ENCODE measurements at regions not wholly inside any gene's neighbourhood (a gene's known extent, or its start where the extent isn't known, plus 50 kb on each side); places are given as distances from the start of the nearest gene placed in this dataset.

- TF ChIP-seq TRIM28 (IDR thresholded peaks at IDR 0.05; ENCODE audit: borderline replicate concordance, low read length) (peak; percentile 80), ZBTB44 (tag by site-specific recombination; IDR thresholded peaks at IDR 0.05) (no peak), ZNF324 (tag by site-specific recombination; IDR thresholded peaks at IDR 0.05) (no peak), ZNF138 (tag by site-specific recombination; IDR thresholded peaks at IDR 0.05; ENCODE audit: borderline replicate concordance) (no peak), TCF7L2 (IDR thresholded peaks at IDR 0.05; ENCODE audit: borderline replicate concordance, low read depth, low read length) (peak; percentile 46; the same call in 1 of the 2 replicates), SALL2 (tag by site-specific recombination; IDR thresholded peaks at IDR 0.05; ENCODE audit: borderline replicate concordance) (no peak)
- Histone ChIP-seq H3K9me3 (ENCODE audit: control insufficient read depth, insufficient read depth, low read depth, low read length) (no peaks in the 10 kb centered on the region), H3K4me3 (ENCODE audit: low read depth, low read length) (no peak overlapping the region), H3K36me3 (ENCODE audit: control insufficient read depth in 2 of 2, insufficient read depth in 1 of 2, low read length in 2 of 2) (no peaks in the 10 kb centered on the region), H3K4me1 (ENCODE audit: control insufficient read depth, insufficient read depth, low read length) (peaks cover 2% of the 10 kb centered on the region; the same call in 1 of the 2 replicates), H3K27ac (ENCODE audit: extremely low read depth, low read depth, low read length) (no peak overlapping the region)
- ChIA-PET POLR2A (no interaction called here), CTCF (interaction anchor here (0.6 to 0.7 kb wide), 2 partner anchors 134 to 226 kb away, joined by 3 read pairs; no protein-coding TSS in a partner anchor)
Measured at GRCh38 chr10:24128066-24128730, 80.7 kb upstream of the KIAA1217 start.

GRCh38 chr10:24132741-24133140 lies 76.2 kb upstream of the KIAA1217 start:
- TF ChIP-seq ZNF248 (tag by site-specific recombination; IDR thresholded peaks at IDR 0.05) (no peak), KLF16 (tag by site-specific recombination; IDR thresholded peaks at IDR 0.05) (no peak), ZNF394 (tag by site-specific recombination; IDR thresholded peaks at IDR 0.05; ENCODE audit: borderline replicate concordance) (no peak), ZBTB26 (tag by site-specific recombination; optimal IDR thresholded peaks at IDR 0.05) (no peak), ZNF529 (tag by site-specific recombination; IDR thresholded peaks at IDR 0.05; ENCODE audit: insufficient replicate concordance) (no peak)
- peaks cover 2% of the 10 kb centered on the region; the same call in 1 of the 2 replicates for H3K4me1 ChIP-seq (ENCODE audit: control insufficient read depth, insufficient read depth, low read length)
- no peaks in the 10 kb centered on the region for H3K36me3 ChIP-seq (ENCODE audit: control insufficient read depth in 2 of 2, insufficient read depth in 1 of 2, low read length in 2 of 2)
- H3K4me3 ChIP-seq (ENCODE audit: low read depth, low read length) = no peak overlapping the region
- ChIA-PET POLR2A (no interaction called here), CTCF (interaction anchor here (1.3 kb wide), 1 partner anchor 138 kb away, joined by 6 read pairs; no protein-coding TSS in a partner anchor)
- no peak overlapping the region for H3K27ac ChIP-seq (ENCODE audit: extremely low read depth, low read depth, low read length)
- H3K9me3 ChIP-seq (ENCODE audit: control insufficient read depth, insufficient read depth, low read depth, low read length) = no peaks in the 10 kb centered on the region

GRCh38 chr10:24133835-24134234 lies 75.1 kb upstream of the KIAA1217 start:
- TF ChIP-seq ZNF837 (tag by site-specific recombination; IDR thresholded peaks at IDR 0.05) (no peak), ZNF561 (tag by site-specific recombination; IDR thresholded peaks at IDR 0.05; ENCODE audit: borderline replicate concordance) (no peak), ZNF660 (tag by site-specific recombination; IDR thresholded peaks at IDR 0.05) (no peak), ZNF518A (tag by site-specific recombination; conservative IDR thresholded peaks at IDR 0.05; ENCODE audit: low read depth) (no peak), ZFHX2 (tag by site-specific recombination; conservative IDR thresholded peaks at IDR 0.05) (no peak), TRIM28 (IDR thresholded peaks at IDR 0.05; ENCODE audit: borderline replicate concordance, low read length) (0 out of 2 replicates have a peak, but pooled peaks have one; percentile 18)
- H3K36me3 ChIP-seq (ENCODE audit: control insufficient read depth in 2 of 2, insufficient read depth in 1 of 2, low read length in 2 of 2) = no peaks in the 10 kb centered on the region
- ChIA-PET CTCF (interaction anchor here (1.3 kb wide), 1 partner anchor 139 kb away, joined by 6 read pairs; no protein-coding TSS in a partner anchor), POLR2A (no interaction called here)
- no peak overlapping the region for H3K4me3 ChIP-seq (ENCODE audit: low read depth, low read length)
- H3K27ac ChIP-seq (ENCODE audit: extremely low read depth, low read depth, low read length) = no peak overlapping the region
- no peaks in the 10 kb centered on the region for H3K9me3 ChIP-seq (ENCODE audit: control insufficient read depth, insufficient read depth, low read depth, low read length)
- no peaks in the 10 kb centered on the region; the same call in 1 of the 2 replicates for H3K4me1 ChIP-seq (ENCODE audit: control insufficient read depth, insufficient read depth, low read length)

All from HEK293 (cell line).